Epithelial cell of proximal tubule (primary cell): ENCODE measurements at regions not wholly inside any gene's neighbourhood (a gene's known extent, or its start where the extent isn't known, plus 50 kb on each side); places are given as distances from the start of the nearest gene placed in this dataset.

Experiments used
- DNase-seq: peaks from one replicate; pipeline ENCODE4 v3.0.0-alpha.2; 2011; ENCODE audit warnings: low read depth
- H3K4me3 ChIP-seq: 2 replicates; pipeline ENCODE4 v1.5.1; 2011; ENCODE audit warnings: low read depth, mild to moderate bottlenecking, low read length
- TF ChIP-seq, protein P1 (sequence below): conservative IDR thresholded peaks from 2 replicates; pipeline ENCODE4 v1.5.1; 2012; ENCODE audit warnings: low read depth, mild to moderate bottlenecking, low read length

DNA sequence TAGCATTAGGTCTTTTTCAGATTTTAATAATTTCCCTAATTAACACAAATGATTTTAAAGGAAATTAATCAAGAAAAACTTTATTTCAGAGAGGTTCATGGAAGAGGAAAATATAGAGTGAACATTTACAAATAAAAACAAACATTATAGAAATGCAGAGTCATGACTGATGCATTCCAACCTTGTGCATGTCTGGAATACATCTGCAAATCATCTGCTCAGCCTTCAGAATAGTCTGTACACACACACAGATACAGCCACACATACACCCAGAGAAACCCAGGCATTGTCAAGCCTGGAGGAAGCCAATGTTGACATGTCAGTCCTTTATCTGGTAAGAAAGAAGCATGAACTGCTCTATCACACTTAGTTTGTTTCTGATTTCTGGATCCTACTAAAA lies 61.3 kb upstream of the NFKB1 start:
- TF ChIP-seq, protein P1, sequence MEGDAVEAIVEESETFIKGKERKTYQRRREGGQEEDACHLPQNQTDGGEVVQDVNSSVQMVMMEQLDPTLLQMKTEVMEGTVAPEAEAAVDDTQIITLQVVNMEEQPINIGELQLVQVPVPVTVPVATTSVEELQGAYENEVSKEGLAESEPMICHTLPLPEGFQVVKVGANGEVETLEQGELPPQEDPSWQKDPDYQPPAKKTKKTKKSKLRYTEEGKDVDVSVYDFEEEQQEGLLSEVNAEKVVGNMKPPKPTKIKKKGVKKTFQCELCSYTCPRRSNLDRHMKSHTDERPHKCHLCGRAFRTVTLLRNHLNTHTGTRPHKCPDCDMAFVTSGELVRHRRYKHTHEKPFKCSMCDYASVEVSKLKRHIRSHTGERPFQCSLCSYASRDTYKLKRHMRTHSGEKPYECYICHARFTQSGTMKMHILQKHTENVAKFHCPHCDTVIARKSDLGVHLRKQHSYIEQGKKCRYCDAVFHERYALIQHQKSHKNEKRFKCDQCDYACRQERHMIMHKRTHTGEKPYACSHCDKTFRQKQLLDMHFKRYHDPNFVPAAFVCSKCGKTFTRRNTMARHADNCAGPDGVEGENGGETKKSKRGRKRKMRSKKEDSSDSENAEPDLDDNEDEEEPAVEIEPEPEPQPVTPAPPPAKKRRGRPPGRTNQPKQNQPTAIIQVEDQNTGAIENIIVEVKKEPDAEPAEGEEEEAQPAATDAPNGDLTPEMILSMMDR: no peak
- no peak for DNase-seq
- H3K4me3 ChIP-seq: no peak overlapping the region

DNA sequence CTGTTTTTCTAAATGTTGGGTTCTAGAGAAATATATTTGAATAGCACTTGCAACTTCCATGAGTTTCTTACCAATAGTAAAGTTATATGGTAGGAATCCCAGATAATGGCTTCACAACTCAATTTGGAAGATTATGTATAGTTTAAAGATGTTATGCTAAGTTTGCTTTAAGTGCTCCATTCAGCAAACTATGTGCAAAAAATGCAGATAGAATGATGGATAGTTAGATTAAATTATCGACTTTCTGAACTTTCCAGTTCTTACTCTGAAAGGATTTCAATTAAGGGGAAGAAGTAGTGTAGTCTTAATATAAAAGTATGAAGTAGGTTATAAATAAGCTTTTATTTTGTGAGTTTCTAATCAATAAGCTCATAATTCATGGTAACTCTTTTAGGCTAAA lies 60.7 kb upstream of the NFKB1 start:
- TF ChIP-seq, protein P1: no peak
- no peak for DNase-seq

DNA sequence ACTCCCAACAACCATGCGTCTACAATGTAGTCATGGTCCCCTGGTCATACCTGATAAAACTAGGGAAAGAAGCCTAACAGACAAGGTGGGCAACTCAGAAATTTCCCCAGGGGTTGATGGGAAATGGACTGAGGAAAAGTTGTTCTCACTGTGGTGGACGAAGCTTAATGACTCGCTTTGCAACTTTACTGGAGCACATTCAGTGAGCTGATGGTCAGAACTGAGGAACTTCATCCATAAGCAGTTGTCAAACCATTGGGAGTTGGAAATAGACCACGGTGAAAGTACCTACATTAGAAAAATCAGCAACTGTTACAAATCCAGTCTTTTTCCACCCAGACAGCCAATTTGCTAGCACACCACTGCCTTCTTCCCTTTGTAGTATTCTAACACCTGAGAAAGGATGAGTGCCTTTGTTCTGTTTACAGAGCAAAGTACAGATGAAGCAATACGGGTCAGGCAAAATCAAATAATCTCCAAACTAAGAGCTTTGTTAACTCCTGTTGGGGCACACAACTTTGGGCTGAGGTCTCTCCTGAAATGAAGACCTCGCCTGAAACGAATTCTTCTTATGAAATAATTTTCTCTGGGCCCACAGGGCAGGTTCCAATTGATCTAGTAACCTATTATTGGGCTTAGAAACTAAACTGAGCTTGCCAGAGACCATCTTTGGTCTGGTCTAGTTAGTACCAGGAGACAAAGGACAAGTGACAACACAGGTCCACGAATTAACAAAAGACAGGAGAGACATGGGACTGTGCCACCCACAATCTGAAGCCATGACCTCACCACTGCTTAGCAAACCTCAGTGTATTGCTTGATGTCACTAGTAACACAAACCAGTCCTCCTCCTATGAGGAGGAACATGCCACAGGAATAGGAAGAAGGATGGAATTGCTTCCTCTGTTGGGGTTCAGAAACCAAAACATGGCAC lies 58.9 kb upstream of the NFKB1 start:
- TF ChIP-seq, protein P1: no peak
- DNase-seq: no peak
- H3K4me3 ChIP-seq: no peak overlapping the region

More for the DNA sequence above, 60.7 kb upstream of the NFKB1 start:
- H3K4me3 ChIP-seq: no peak overlapping the region

DNA sequence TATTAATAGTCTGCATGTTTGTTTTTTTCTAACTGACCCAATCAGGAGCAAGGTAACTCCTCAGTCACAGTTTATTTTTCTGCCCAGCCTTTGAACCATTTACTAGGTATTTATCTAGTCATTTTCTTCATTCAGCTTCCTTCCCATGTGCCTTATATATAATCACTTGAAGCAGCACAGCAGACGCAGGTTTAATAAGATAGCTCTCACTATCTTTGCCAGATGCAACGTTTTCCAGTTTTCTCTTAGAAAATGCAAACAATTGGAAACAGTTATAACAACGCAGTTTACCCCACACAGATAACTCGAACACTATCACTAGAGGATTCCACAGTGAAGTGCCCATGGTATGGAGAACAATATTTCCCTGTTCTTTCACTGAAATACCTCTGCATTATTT lies 56.4 kb upstream of the NFKB1 start:
- TF ChIP-seq, protein P1: no peak
- no peak overlapping the region for H3K4me3 ChIP-seq
- DNase-seq: no peak

DNA sequence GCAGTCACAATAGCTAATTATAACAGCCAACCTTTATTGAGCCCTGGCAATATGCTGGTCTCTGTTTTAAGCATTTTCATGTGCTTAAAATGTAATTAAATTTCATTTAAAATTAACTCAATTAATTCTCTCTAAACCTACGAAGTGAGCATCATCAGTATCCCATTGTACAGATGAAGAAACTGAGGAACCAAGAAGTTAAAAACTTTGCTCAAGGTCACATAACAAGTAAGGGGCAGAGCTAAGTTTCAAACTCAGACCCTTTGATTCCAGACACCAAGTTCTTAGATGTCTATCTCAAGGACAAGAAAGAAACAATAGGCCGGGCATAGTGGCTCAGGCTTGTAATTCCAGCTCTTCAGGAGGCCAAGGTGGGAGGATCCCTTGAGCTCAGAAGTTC lies 55.9 kb upstream of the NFKB1 start:
- TF ChIP-seq, protein P1: no peak
- H3K4me3 ChIP-seq: no peak overlapping the region
- no peak for DNase-seq

DNA sequence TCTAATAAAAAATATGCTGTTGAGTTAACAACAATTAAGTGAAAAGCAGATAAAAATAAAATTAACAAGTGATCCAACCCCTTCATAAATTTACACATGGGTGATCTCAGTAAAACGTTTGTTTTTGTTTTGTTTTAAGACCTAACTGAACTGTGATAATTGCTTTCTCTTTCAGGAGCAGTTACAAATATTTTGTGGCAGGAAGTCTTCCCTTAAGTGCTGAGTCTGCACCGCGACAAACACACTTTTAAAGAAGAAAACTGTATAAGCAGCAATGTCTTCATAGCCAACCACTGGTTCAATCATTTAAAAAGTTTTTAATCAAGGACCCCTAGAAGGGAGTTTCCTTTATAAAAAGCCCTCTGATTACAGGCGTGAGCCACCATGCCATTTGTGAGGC lies 53.7 kb upstream of the NFKB1 start:
- TF ChIP-seq, protein P1: no peak
- no peak for DNase-seq
- H3K4me3 ChIP-seq: no peak overlapping the region
